ENCODE measurements at regions not wholly inside any gene's neighbourhood (a gene's known extent, or its start where the extent isn't known, plus 50 kb on each side); places are given as distances from the start of the nearest gene placed in this dataset.

- TF ChIP-seq CTCF (IDR thresholded peaks at IDR 0.05) (no peak), POLR2AphosphoS5 (IDR thresholded peaks at IDR 0.05; ENCODE audit: low read depth, low read length) (no peak), REST (IDR thresholded peaks at IDR 0.05; ENCODE audit: insufficient read depth in 1 of 2, low read depth in 2 of 2, low read length in 1 of 2) (no peak)
Measured at GRCh38 chr1:209390764-209391163, 192.8 kb upstream of the CAMK1G start.
